Right lobe of liver (tissue), 6 donors: ENCODE measurements at regions not wholly inside any gene's neighbourhood (a gene's known extent, or its start where the extent isn't known, plus 50 kb on each side); places are given as distances from the start of the nearest gene placed in this dataset.
"Not testable (repeated sequence)": the region's sequence is repeated elsewhere in the genome, so short reads cannot be mapped to it uniquely, and the experiment has no call there.

Source experiments
- ATAC-seq, 4 donors: fragments of 200-7000 bp; cut with Tn5 transposase; one replicate each; pipeline ENCODE4 v1.9.1; 2020; ENCODE audit warnings: mild to moderate bottlenecking in 4 of 4, moderate library complexity in 4 of 4
- DNase-seq, 3 donors: peaks; one replicate each; pipeline ENCODE4 v3.0.0-alpha.2; 2020
- H3K27ac ChIP-seq, 3 donors: fragments of 200-600 bp; one replicate each; pipeline ENCODE4 v1.8.0; 2022
- H3K27me3 ChIP-seq, 2 donors: fragments of 200-600 bp; one replicate each; pipeline ENCODE4 v1.8.0; 2022
- H3K36me3 ChIP-seq, 4 donors: fragments of 200-600 bp; sonication (generic) in 1 of 4; one replicate each; pipeline versions ENCODE4 v1.5.1 to v1.8.0; 2017 to 2022; ENCODE audit warnings: control low read depth in 1 of 4
- H3K4me1 ChIP-seq, 4 donors: fragments of 200-600 bp; sonication (generic) in 1 of 4; one replicate each; pipeline versions ENCODE4 v1.5.1 to v1.8.0; 2017 to 2022; ENCODE audit warnings: control low read depth in 1 of 4
- H3K4me3 ChIP-seq, 3 donors: fragments of 200-600 bp; one replicate each; pipeline ENCODE4 v1.8.0; 2022
- H3K9me3 ChIP-seq, 4 donors: fragments of 200-600 bp; sonication (generic) in 1 of 4; one replicate each; pipeline versions ENCODE4 v1.5.1 to v1.8.0; 2017 to 2022; ENCODE audit warnings: control low read depth in 1 of 4
- POLR2A ChIP-seq: fragments of 450-650 bp; IDR thresholded peaks from one replicate; pipeline ENCODE4 v1.6.1; 2017; ENCODE audit warnings: antibody characterized with exemption, mild to moderate bottlenecking
- WGBS: methylation state at CpG from one replicate; pipeline ENCODE4 v1.1.6; 2018; ENCODE audit warnings: low coverage, low lambda C conversion rate; ENCODE audit not compliant: insufficient coverage; ENCODE audit errors: missing lambda C conversion rate; 5-methylcytosine and 5-hydroxymethylcytosine counted together
- intact Hi-C, 2 donors: fragments of 100-400 bp; cut with DNase I; formaldehyde crosslinking; loops; one replicate each; pipeline versions ENCODE4 v1.11.2 to v1.14.1; 2022
- TF ChIP-seq, protein P1 (sequence below), 4 donors: fragments of 200-600 bp in 3 of 4; fragments of 450-650 bp in 1 of 4; IDR thresholded peaks; one replicate each; pipeline versions ENCODE4 v1.5.1 to v1.8.0; 2016 to 2022; ENCODE audit warnings: antibody characterized with exemption in 4 of 4, mild to moderate bottlenecking in 2 of 4
- donor health status: DM: no; HTN: yes; CAD: no.
- donor health status: DM: no; HTN: no; CAD: no.
- donor health status: DM: no; HTN: no; CAD: no.
- donor health status: DM: no; HTN: yes; CAD: no.
- donor health status: DM: no; HTN: yes; CAD: no.

DNA sequence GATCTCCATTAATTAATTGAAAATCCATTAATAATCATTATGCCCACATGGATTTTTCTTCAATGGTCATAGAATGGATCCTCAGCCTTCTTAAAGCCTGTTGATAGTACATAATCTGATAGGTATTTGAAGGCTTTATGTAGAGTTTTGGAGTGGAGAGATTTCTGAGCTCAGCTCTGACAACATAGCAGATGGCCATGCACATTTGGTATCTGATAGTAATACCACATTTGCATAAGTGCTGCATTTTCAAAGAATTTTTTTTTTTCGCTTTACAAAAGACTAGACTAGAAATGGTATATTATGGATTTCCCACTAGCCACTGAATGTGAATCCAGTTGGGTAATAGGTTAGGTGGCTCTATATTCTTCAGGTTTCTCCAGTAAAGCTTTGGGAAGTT, 440.6 kb downstream of the FGF13 start:
- Histone ChIP-seq H3K36me3 (no peaks in the 10 kb centered on the region), H3K27ac (no peak overlapping the region), H3K9me3 (no peaks in the 10 kb centered on the region), H3K27me3 (no peaks in the 10 kb centered on the region), H3K4me3 (no peak overlapping the region), H3K4me1 (no peaks in the 10 kb centered on the region)
- no peak for DNase-seq
- ATAC-seq, result no peak
- WGBS, result 78% methylated on average over 1 of the region's 1 CpG
- TF ChIP-seq POLR2A, result no peak
- TF ChIP-seq, protein P1, sequence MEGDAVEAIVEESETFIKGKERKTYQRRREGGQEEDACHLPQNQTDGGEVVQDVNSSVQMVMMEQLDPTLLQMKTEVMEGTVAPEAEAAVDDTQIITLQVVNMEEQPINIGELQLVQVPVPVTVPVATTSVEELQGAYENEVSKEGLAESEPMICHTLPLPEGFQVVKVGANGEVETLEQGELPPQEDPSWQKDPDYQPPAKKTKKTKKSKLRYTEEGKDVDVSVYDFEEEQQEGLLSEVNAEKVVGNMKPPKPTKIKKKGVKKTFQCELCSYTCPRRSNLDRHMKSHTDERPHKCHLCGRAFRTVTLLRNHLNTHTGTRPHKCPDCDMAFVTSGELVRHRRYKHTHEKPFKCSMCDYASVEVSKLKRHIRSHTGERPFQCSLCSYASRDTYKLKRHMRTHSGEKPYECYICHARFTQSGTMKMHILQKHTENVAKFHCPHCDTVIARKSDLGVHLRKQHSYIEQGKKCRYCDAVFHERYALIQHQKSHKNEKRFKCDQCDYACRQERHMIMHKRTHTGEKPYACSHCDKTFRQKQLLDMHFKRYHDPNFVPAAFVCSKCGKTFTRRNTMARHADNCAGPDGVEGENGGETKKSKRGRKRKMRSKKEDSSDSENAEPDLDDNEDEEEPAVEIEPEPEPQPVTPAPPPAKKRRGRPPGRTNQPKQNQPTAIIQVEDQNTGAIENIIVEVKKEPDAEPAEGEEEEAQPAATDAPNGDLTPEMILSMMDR (IDR thresholded peaks at IDR 0.05), result no peak
- intact Hi-C loops, result no loop called here

DNA sequence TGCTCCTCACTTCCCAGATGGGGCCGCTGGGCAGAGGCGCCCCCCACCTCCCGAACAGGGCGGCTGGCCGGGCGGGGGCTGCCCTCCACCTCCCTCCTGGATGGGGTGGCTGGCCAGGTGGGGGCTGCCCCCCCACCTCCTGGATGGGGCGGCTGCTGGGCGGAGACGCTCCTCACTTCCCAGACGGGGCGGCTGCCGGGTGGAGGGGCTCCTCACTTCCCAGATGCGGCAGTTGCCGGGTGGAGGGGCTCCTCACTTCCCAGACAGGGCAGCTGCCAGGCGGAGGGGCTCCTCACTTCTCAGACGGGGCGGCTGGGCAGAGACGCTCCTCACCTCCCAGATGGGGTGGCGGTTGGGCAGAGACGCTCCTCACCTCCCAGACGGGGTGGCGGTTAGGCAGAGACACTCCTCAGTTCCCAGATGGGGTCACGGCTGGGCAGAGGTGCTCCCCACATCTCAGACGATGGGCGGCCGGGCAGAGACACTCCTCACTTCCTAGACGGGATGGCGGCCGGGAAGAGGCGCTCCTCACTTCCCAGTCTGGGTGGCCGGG, 428.8 kb downstream of the FGF13 start:
- H3K9me3 ChIP-seq, DNase-seq, intact Hi-C loops, ATAC-seq, H3K4me1 ChIP-seq, H3K27ac ChIP-seq, H3K27me3 ChIP-seq, H3K4me3 ChIP-seq, H3K36me3 ChIP-seq: not testable (repeated sequence)
- WGBS, result 83% methylated on average over 6 of the region's 31 CpGs

DNA sequence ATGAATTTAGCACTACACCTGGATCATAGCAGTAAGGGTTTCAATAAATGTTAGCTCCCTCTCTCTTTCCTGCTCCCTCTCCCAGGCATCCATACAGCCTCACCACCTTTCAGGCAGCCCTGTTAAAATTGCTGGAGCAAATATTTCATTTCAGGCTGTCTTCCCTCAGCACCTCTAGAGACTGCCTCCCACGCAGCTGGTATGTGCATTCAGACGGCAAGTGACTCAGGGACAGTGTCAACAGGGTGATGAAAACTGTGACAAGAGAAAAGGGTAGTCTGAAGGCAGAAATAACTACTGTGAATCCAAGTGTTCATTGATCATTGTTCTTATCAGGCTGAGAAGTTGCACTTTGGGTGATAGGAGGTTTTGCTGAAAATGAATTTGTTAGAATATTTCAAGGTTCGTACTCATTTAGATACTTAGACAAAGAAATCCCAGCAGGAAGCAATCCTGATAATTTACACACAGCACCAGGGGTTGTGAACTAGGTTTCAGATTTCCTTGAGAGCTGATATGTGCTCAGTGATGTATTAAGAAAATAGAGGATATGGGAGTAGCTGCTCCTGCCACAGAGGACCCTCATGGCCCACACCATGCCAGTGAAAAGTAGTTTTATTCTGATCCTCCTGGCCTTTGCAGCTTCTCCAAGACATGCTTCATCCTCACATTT, 424.2 kb downstream of the FGF13 start:
- no peaks in the 10 kb centered on the region for H3K9me3 ChIP-seq

DNA sequence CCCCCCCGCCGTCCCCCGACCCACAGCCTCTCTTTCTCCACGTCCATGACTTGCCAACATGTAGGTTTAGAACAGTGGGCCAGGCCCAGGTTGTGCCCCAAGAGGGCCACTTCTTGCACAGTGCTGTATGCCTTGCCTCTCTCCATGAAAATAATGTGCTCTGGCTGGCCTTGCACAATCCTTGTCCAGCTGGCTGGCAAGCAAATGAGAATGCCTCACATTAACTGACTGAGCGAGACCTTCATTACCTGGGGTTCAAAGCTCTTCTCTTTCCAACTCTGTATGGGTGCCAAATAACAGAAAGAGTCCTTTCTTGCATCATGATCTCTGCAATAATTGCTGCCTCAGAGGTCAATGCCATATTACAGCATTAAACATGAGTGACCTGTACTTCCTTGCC, 416.6 kb downstream of the FGF13 start:
- peak; percentile 28 to 85 (median 50) for ATAC-seq
- intact Hi-C loops, result no loop called here

More for the DNA sequence above, 424.2 kb downstream of the FGF13 start:
- Histone ChIP-seq H3K27me3 (no peaks in the 10 kb centered on the region), H3K4me3 (no peak overlapping the region), H3K36me3 (no peaks in the 10 kb centered on the region), H3K27ac (no peak overlapping the region), H3K4me1 (no peaks in the 10 kb centered on the region)
- TF ChIP-seq, protein P1 (IDR thresholded peaks at IDR 0.05), result no peak
- no peak for TF ChIP-seq POLR2A
- DNase-seq, result no peak
- intact Hi-C loops, result no loop called here
- peak in 1 of 4 donors; percentile 37 for ATAC-seq
- WGBS, result 39% methylated on average over 3 of the region's 3 CpGs

DNA sequence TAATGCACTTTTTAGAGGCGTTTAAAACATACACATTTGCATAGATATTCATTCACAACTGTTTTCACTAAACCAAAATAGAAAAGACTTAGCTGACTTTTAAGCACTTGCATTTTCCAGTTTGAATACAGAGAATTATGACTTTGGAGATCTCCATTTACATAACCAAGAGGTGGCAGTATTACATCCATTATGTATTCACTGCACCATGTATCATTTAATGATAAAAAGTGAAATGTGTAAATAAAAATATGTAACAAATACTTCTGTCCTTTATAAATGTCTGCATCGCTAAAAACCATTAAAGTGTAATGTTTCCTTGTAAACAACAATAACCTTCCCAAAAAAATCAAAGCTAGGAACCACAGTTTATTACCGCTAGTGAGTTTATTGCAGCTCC, 413.2 kb downstream of the FGF13 start:
- Histone ChIP-seq H3K27me3 (no peaks in the 10 kb centered on the region), H3K27ac (no peak overlapping the region), H3K4me3 (no peak overlapping the region), H3K9me3 (no peaks in the 10 kb centered on the region), H3K4me1 (no peaks in the 10 kb centered on the region), H3K36me3 (no peaks in the 10 kb centered on the region)
- WGBS, result 45% methylated on average over 3 of the region's 3 CpGs
- ATAC-seq (no peak), DNase-seq (no peak)
- intact Hi-C loops, result no loop called here
- no peak for TF ChIP-seq POLR2A
- TF ChIP-seq, protein P1 (IDR thresholded peaks at IDR 0.05), result peak; percentile 4 to 30 (median 25)

More for the DNA sequence above, 416.6 kb downstream of the FGF13 start:
- no peaks in the 10 kb centered on the region for H3K4me1 ChIP-seq
- H3K4me3 ChIP-seq, result no peak overlapping the region
- no peaks in the 10 kb centered on the region for H3K36me3 ChIP-seq
- no peak overlapping the region for H3K27ac ChIP-seq
- H3K9me3 ChIP-seq, result no peaks in the 10 kb centered on the region
- 28% methylated on average over 5 of the region's 5 CpGs for WGBS
- DNase-seq, result peak in 1 of 3 donors; percentile 27
- no peak for TF ChIP-seq POLR2A
- TF ChIP-seq, protein P1 (IDR thresholded peaks at IDR 0.05), result no peak
- H3K27me3 ChIP-seq, result no peaks in the 10 kb centered on the region
